HG02678 (cell line): ENCODE measurements at regions not wholly inside any gene's neighbourhood (a gene's known extent, or its start where the extent isn't known, plus 50 kb on each side); places are given as distances from the start of the nearest gene placed in this dataset.
"Not testable (repeated sequence)": the region's sequence is repeated elsewhere in the genome, so short reads cannot be mapped to it uniquely, and the experiment has no call there.

ENCODE experiments used
- ATAC-seq: cut with Tn5 transposase; IDR thresholded peaks from one replicate; pipeline ENCODE4 v1.9.1; 2021; ENCODE audit warnings: mild to moderate bottlenecking, moderate library complexity; ENCODE audit not compliant: unreplicated experiment

DNA sequence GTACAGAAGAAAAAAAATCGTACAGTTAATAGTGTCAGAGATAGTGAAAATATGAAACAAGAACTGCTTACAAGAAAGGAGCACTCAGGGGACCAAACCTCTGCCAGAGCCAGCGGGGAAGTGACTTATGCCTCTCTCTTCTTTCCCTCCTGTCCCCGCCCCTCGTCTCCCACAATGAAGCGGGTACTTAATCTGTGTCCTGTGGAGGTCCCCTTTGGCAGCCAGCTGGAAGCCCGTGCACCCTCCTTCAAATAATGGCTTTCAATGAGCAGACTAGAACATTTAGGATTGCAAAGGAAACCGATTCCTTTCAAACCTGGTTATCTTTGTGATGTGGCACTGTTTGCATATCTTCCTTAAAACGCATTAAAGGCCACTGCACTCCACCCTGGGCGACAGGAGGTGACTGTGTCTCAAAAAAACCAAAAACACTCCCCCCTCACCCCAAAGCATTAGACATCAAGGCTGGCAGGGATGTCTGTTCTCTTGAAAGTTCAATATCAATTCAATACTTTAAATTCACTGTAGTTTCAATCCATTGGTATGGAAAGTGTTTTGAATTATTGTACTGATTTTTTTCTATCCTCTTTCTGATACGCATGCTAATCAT lies 51.7 kb downstream of the PPIAL4C start:
- ATAC-seq: not testable (repeated sequence)

GRCh38 chr1:149636286-149637122 lies 52.9 kb downstream of the PPIAL4C start:
- ATAC-seq: peak; percentile 92

DNA sequence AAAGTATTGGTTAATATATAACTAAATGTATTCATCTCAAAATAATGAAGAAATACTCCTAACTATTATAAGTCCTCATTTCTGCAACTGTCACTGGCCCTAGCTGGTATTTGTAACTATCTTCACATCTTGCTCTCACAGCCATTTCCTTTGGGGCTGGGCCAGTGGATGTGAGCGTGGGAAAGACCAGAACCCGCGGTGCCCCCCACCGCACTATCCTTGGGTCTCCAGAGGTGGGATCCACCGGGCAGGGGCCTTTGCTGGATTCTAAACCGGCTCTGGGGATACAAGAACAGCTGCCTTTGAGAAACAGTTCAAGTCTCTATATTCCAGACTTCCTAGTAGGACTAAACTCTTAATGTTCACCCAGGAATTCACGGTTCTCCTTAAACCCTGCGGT lies 54.8 kb downstream of the PPIAL4C start:
- ATAC-seq: not testable (repeated sequence)

- not testable (repeated sequence) for ATAC-seq
These were observed 55.4 kb downstream of the PPIAL4C start for GRCh38 chr1:149638901-149639658.

DNA sequence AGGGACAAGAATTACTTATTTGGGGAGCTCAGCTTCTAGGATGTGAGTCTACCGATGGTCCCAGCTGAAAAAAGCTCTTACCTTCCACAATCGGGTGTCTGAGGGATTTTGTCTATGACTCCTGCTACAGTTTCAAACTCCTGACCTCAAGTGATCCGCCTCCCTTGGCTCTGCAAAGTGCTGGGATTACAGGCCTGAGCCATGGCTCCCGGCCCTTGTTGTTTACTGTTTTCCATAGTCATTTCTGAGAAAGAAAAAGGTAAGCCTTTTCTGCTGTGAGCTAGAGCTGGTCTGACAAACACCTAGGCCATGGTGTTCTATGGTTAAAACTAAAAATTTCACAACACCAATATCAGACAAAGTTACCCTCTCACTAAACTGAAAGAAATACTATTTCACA lies 57.5 kb downstream of the PPIAL4C start:
- not testable (repeated sequence) for ATAC-seq

GRCh38 chr1:149644818-149645217 lies 61.2 kb downstream of the PPIAL4C start:
- ATAC-seq: not testable (repeated sequence)

GRCh38 chr1:149646360-149647017 lies 62.8 kb downstream of the PPIAL4C start:
- not testable (repeated sequence) for ATAC-seq

DNA sequence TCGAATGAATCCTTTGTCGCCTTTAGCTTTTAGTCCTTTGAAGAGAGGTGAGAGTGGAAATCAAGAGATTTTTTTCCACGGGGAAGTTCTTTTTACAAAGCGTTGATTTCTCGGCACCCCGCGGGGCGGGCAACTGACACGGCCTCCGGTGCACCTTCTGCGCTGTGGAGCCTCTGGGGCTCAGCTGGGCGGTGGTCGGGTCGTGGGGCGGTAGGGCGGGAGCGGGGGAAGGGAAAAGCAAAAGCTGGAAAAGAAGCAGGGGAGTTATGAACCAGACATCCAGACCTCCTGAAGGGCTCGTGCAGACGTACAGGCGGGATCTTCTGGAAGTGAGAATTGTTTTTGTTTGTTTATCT lies 63.3 kb downstream of the PPIAL4C start:
- ATAC-seq: not testable (repeated sequence)

DNA sequence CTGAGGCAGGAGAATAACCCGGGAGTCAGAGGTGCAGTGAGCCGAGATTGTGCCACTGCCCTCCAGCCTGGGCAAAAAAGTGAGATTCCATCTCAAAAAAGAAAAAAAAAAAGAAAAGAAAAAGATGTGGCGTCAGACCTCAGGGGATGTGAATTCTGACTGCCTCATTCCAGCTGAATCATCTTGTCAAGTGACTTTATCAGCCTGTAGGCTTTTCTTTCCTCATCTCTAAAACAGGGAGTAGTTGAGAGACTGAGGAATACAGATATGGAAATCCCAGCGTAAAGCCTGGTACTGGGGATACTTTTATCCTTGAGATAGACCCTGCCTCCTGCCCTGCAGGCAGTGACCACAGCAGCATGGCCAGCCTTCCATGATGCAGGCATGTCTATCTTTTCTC lies 74.1 kb downstream of the PPIAL4C start:
- not testable (repeated sequence) for ATAC-seq

GRCh38 chr1:149658175-149658574 lies 74.5 kb downstream of the PPIAL4C start:
- ATAC-seq: not testable (repeated sequence)

- not testable (repeated sequence) for ATAC-seq
These were observed 81.0 kb downstream of the PPIAL4C start for GRCh38 chr1:149664624-149665023.

DNA sequence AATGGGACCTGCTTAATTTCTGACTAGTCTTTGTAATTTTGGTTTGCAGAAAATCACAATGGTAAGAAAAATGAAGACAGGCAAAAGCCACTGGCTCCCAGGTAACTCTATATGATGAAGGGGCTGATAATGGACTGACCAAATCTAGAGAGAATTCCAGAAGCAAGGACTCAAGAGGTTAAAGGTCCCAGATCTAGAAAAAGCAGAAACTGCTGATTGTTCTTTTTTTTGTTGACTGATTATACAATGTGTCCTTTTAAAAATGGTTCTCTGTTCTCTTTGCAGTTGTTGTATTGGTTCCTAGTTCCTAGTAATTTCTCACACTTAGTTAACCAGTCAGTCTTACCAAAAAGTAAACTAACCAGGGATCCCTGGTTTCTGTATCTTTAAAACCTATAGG lies 81.4 kb downstream of the PPIAL4C start:
- ATAC-seq: not testable (repeated sequence)

- not testable (repeated sequence) for ATAC-seq
These were observed 81.9 kb downstream of the PPIAL4C start for GRCh38 chr1:149665528-149665927.

GRCh38 chr1:149673231-149673909 lies 89.7 kb downstream of the PPIAL4C start:
- not testable (repeated sequence) for ATAC-seq

DNA sequence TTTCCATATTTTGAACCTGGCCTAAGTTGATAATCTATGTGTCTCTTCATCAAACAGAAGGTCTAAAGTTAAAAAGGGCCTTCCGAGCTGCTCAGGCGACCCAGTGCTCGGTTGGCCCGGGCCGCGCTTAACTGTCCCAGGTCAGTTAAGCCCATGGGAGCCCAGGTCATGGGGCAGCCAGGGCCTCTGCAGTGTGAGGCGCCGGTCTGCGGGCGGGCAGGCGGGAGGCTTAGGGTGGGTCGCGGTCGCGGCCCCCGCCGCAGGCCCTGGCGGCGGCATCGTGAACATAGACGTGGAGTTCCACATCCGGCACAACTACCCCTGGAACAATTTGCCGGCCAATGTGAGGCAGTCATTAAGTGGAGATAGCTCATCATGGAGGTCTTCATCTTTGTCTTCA lies 91.3 kb downstream of the PPIAL4C start:
- ATAC-seq: not testable (repeated sequence)

DNA sequence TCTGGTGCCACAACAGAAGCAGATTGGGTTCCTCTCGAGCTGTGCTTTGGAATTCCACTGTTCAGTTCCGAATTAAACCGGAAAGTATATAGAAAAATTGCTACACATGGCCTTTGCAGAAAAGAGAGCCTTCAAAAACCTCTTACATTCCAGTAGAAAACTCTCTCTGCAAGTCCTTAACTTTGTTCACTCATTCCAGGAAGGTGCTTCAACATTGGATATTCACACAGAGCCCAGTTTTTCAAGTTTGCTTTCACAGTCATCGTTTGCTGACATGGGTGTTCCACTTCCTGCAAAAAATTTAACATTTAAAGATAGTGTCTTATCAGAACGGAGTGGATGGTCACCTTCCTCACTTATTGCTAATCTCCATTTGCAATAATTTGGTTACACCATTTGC lies 93.7 kb downstream of the PPIAL4C start:
- ATAC-seq: not testable (repeated sequence)

- ATAC-seq: peak; percentile 72
These were observed 95.8 kb upstream of the FCGR1A start for GRCh38 chr1:149686593-149687238.

DNA sequence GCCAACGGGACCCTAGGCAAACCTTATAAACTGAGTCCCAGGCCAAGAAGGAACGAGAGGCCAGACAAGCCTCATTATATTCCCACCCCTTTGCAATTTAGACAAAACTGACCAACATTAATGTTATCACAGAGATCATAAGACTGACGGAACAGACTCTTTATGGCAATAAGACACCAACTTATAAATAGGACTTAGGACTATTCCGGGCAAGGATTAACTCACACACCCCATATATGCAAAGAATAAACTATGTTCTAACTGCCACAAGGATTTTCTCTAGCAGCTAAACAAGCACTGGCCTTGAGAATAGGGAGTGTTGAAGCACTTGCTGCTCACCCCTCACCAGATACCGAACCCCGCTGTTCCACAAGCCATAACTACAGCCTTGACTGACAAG lies 91.1 kb upstream of the FCGR1A start:
- not testable (repeated sequence) for ATAC-seq

GRCh38 chr1:149692804-149693539 lies 89.5 kb upstream of the FCGR1A start:
- not testable (repeated sequence) for ATAC-seq
